Inferior parietal cortex (tissue), 1 donor: ENCODE measurements at regions not wholly inside any gene's neighbourhood (a gene's known extent, or its start where the extent isn't known, plus 50 kb on each side); places are given as distances from the start of the nearest gene placed in this dataset.

ENCODE experiments used
- DNase-seq: peaks from one replicate; pipeline ENCODE4 v3.0.0-alpha.2; 2016; ENCODE audit errors: extremely low spot score

DNA sequence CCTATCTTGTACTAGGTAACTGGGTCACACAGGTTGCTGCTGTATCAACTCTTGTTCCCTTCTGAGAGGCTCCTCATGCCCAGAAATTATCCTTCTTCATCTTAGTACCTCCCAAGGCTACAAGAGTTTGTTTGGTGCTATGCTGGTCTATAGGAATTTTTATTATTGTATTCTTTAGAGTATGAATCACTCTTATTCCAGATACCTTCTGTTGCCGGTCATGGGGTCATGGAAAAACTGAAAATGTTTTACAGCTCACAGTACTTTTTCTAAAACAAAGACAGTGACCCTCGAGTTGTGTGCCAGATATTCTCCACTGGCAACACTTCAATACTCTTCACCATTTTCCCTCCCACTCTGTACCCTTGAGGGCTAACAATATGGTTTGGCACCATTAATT is 1598.0 kb upstream of the TMEM132C start:
- no peak for DNase-seq

DNA sequence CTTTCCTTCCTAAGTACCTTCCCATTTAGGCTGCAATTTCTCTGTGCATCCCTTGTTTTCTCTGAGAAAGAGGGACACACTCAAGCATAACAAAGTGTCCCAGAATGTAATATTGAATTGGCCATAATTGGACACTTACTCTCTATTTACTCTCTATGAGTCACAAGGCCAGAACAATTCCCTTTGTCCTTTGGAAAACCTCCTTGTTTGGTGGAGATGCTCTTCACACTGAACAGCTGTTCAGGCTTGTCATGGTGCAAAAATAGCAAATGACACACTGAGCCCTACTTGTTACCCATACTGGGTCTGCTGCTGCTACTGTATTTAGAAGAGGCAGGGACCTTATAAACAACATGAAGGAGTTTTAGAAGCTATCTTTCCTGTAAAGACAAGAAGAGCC is 1590.5 kb upstream of the TMEM132C start:
- DNase-seq, result peak; percentile 60

DNA sequence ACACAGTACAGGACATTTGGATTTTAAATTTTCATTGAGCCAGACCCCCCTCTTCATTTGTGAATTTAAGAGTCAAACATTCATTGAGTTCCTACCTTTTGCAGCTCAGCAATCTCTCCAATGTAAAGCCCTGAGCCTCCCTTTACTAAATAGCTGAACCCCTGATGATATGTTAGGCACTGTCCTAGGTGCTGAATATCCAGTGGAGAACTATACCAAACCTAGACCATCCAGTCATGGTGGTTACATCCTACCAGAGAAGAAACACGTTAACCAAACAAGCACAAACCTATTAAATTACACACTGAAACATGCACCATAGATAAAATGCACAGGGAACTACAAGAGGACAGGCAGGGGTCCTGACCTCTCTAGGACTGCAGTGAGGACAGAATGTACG is 1585.3 kb upstream of the TMEM132C start:
- DNase-seq, result no peak

DNA sequence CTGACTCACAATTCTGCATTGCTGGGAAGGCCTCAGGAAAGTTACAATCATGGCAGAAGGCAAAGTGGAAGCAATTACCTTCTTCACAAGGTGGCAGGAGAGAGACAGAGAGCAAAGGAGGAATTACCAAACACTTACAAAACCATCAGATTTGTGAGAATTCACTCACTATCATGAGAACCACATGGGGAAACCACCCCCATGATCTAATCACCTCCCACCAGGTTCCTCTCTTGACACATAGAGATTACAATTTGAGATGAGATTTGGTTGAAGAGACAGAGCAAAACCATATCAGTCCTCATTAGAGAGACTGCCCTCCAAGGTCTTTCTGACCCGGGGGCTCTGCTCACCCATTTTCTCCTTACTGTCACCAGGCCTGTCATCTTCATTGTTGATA is 1582.3 kb upstream of the TMEM132C start:
- no peak for DNase-seq

DNA sequence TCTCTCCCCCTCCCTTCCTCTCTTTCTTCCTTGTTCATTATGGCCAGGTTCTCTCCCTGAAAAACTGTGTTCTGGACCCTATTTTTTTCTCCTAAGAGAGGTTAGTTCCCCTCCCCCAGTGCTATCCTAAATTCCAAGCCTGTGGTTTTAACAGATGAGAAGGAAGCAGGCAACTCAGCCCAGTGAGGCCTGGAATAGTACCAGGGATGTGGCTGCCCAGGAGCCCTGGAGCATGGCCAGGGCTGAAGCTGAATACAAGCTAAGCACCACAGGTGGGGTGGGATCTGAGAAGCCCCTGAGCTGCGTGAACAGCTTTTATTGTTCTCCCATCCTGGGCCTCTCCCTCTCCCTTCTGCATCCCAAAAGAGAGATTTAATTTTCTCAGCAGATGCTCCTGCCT is 1581.3 kb upstream of the TMEM132C start:
- no peak for DNase-seq

DNA sequence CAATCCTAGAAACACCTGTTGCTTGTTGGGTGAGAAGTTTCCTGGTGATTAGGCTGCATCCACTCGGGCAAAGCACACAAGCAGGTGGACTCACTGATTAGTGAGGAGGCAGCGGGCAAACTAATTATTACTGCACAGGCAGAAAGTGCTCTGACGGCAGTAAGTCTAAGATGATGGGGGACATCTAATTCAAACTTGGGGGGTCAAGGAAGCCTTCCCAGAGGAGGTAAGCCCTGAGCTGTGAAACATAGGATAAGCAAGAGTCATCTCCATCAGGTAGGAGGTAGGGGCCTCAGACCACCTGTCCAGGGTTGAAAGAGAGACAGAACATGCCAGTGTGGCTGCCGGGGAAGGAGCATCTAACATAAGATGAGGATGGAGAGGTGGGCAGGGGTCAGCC is 1578.4 kb upstream of the TMEM132C start:
- no peak for DNase-seq

DNA sequence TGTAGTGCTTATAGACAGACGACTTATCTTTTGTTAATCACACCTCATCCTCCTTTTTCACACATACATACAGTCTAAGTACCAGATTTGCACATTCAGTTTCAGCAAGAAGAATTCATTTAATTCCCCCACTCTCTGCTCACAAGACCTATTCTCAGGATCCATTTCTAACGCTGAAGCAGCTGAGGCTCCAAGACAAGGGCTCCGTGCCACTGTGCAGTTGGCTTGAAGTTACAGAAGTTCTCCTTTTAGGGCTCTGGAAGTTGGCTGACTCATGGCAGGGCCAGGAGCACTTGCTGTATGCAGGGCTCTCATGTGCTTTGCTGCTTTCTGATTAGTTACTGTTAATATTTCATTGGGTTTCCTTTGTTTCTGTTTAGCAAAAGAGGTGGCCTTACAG is 1566.9 kb upstream of the TMEM132C start:
- DNase-seq, result peak; percentile 22

DNA sequence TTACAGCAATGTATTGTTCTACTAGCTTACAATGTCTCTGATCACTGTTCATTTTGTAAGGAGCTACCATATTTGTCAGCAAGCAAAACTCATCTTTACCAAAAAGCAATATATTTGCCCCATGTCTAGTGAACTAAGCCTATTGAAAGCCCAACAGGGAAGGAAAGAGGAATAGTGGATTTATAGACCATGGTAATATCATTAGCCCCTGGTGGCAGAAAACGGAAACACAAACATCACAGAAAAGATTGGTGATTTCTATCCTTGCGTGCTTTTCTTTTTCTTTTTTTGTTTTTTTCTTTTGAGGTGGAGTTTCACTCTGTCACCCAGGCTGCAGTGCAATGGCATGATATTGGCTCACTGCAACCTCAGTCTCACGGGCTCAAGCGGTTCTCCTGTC is 1562.4 kb upstream of the TMEM132C start:
- no peak for DNase-seq

DNA sequence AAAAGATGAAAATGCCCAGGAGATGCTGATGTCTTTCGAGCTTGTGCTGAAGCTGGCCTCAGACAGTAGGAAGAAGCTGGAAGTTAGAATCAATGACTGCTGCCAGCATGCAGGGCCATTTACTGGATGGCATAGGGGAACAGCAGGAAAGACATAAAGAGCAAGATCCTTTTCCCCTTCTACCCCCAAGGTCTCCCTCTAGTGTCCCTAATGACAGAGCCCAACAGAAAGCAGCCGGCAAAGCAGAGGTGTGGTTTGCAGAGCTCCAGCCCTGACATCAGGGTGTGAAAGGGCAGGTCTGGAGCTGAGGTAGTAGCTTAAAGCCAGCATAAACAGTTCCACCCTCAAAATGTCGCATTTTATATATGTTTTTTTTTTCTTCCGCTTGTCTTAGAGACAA is 1560.7 kb upstream of the TMEM132C start:
- DNase-seq, result no peak

DNA sequence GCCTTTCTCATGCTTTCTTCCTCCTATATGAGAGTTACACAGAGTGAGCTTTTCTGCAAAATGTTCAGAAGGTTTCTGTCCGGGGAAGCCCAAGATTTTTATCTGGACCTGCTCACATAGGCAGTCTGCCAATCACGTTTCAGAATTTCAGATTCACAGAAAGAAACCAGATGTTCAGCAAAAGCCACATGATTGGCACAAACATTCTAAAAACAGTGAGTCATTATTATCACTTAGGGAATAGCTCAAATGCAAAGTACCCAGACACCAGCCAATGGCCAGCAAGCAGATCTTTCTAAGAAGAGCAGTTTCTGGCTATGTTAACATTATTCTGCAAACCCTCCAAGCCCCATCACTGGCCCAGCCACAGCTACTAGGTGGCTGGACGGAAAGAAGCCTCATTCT is 1558.5 kb upstream of the TMEM132C start:
- DNase-seq, result peak; percentile 5

DNA sequence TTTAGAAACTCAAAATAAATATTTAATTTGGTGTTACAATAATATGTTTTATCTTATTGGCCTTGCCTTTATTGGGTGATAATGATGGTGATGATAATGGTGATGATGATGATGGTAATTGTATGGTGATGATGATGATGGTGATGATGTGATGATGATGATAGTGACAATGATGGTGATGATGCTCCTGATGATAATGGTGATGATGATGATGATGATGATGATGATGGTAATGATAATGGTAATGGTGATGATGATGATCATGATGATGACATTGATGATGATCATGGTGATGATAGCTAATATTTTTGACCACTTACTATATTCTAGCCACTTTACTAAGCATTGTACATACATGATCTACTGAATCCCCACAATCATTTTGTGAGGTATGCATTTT is 1548.6 kb upstream of the TMEM132C start:
- DNase-seq, result no peak

DNA sequence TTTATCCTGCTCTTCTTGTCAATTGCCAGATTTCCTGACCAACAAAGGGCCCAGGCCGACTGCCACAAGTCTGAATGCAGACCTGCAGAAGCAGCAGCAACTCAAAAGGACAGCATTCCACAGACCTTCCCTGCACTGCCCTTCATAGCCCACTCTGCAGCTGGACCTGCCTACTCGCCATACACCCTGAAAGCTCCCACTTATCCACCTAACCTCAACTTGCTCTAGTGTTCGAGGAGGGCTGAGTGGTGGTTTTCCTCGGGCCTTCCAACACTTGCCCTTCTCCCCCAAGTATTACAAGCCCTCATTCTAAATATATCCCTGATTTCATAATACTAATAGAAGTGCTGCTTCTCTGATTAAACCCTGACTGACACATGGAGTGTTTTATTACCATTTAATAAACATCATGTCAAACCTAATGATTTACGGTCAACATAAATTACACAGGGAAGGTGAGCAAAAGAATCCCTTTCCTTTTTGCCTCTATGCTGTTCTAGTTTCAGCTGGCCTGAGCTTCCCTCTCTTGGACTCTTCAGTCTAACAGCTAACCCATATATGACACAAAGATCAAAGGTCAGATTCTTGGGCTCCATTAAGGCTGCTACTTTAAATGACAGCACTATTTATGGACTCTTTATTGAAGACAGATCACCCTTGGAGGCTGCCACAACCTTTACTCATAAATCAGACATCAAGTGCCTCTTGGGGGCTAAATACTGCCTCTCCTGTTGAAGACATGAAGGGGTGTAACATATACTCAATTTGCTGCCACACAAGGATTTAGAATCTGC is 1546.9 kb upstream of the TMEM132C start:
- DNase-seq, result no peak

DNA sequence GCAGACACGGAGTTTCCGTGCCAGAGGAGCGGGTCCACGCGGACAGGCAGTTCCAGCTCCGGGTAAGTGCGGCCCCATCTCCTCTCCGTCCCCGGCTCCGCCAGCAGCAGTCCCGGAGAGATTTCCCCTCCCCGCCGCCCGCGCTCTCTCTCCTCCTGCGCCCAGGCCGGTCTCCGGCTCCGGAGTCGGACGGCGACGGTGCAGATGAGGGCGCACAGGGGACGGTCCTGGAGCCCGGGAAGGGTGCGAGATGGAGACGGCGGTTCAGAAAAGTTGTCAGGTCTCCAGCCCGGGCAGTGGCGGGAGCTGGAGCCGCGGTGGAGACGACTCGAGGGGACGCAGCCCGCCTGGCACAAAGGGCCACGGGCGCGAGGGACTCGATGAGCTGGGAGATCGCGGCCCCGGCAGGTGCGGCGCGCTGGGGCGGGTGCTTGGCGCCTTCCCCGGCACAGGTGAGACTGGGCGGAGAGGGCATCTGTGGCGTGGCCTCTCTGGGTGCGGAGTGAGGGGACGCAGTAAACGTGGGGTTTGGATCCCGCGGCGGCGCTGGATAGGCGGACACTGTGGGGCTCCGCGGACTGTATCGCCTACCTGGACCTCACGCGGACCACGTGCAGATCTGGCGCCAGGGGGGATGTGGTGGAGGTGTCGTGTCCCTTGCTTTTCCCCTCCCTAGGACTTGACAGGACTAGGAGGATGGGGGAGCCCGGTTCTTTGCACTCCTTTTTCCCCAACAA is 1540.3 kb upstream of the TMEM132C start:
- DNase-seq, result no peak

DNA sequence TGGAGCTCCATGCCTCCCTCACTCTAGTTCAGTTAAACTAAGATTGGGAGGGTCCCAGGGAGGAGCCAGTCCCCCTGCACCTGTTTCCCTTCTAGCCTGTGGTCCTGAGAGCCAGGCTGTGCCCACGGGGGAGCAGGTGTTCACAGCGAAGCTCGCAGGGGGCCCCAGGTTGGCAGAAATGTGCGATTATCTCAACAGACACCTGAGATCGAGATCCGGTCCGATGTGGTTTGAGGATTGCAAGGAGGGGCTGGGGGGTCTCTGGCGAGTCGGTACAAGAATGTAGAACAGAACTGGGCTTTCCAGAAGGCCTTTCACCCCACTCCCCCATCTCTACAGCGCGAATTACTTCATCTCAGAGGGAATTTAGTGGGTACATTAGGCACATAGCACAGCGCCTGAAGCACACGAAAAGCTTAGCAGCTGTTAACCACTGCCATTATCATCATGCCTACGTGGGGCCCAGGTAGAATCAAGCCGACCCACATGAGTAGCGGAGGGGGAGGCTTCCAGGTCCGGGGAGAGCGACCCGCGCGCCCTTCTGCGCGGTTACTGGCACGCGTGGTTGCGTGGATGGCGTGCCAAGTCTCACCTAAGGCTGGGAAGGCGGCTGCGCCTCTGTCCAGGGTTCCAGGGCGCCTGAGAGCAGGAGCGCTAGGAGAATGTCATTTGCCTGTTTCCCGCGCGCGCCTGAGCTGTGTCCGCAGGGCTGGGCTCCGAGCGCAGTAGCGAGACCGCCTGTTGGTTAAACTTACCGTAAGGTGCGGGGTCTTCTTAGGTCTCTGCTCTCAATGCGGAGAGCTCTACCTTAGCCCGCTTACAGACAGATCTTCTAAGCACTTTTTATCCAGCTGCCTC is 1539.5 kb upstream of the TMEM132C start:
- no peak for DNase-seq

DNA sequence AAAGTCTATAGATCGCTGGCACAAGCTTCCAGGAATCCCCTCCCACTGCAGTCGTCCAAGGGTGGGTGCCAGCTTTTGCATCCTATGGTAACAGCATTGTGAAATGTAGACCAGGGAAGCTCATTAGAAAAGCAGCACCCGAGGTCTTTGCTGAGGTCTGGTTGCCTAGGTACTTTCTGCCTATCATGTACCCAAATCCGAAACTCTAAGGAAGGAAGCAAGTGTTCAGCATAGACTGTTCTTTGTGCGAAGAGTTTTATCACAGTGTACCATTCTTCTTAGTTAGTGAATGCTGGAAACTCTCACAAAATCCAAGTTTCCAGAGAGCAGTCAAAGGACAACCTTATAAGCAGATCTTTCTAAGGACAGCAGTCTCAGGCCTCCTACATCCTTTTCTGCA is 1532.7 kb upstream of the TMEM132C start:
- no peak for DNase-seq

DNA sequence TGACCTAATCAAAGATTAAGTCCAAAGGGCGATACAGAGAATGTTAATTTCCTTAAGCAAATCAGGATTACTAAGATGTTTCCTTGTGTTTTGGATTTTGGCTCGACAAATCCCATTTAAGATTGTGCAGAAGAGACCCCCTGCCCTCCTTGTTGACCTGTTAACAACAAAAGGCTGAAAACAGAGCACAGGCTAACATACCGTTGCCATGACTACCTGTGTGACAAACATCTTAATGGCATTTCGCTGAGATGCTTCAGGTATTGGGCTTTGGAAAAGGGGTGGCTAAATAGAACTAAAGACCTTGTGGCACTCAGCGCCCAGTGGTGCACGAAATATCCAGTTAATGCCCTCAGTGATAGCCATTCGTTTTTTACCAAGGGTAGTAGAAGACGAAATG is 1532.3 kb upstream of the TMEM132C start:
- DNase-seq, result no peak

DNA sequence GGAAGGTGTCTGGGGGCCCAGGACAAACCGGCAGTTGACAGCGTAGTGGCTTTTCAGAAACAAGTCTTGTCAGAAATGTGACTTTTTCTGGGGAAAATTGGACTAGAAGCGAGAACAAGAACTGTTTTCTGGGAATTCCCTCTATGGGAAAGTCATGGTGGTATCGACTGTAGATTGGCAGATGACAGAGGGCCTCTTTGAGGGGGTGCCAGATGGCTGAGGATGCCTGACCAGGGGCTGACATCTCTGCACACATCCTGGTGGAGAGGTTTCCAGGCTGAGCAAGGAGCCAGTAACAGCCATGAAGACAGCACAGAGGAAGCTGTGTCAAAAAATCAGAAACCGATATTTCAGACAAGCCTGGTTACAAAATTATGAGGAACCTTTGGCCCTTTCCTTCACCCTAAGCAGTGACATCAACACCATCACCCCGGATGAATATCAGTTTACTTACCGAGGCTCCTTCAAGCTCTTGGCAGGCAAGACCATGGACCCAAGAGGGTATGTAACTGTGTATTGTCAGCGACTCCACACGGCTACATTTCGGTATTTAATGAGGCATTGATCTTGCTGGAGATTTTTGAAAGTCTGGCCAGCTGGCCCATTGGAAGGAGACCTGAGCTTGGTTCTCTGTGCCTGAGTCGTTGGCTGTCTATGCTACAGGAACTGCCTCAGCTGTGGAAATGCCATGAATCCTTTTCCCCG is 1525.3 kb upstream of the TMEM132C start:
- no peak for DNase-seq

DNA sequence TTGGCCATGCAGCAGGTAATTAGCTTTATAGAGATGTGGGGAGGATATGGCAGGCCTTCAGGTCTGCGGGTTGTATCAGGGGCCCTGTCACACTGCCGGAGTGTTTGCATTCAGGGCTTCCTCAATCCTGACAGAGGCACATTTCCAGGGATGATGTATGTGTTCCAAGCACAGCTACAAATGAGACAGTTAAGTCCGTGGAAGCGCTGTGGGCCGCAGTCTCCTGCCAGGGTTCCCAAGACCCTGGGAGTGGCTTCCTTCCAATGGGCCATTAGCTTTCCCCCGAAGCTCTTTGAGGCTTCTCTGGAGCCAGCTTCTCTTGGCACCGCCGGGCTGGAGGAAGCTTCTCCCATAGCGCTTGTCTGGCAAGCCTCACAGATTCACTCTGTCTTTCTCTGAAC is 1524.7 kb upstream of the TMEM132C start:
- peak; percentile 13 for DNase-seq

DNA sequence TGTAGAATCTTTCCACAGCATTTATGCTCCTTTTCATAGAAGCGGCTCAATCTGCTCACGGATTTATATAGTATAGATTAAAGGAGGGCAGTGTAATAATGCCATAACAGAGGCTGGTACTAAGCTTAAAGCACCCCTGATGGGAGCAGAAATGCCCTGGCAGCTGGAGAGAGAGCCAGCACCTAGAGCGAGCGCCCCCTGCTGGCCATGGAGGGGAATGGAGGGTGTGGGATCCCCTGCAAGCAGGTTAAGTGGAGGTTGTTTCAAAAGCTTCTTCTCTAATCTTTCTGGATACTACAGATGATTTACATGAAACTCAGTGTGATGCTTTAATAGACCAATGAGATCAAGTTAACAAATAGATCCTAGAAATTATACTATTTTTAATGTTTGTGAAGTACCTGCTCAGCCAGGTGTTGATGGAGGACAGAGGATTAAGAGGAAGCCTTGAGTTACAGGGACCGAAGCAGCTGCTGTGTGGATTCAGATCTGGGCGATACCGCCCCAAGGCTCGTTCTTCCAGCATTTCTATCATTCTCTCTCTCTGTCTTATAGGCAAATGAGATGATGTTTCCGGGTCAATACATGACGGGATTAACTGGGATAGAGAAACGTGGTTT is 1519.3 kb upstream of the TMEM132C start:
- DNase-seq, result peak; percentile 61

DNA sequence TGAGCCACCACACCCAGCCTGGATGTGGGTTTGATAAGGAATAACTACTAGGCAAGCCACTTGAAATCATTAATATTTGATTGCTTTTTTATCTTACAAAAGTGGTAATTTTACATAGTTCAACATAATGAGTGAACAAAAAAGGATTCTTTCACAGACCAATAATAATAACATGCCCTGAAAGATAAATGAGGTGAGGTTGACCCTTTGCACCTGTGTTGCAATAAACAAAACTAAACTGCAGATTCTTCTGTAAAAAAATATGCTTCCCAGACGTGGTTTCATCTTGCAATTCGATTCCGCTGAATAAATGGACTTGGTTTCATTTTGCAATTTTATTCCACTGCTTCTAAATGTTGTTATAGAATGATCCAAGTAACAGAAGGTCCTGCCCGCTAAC is 1514.9 kb upstream of the TMEM132C start:
- no peak for DNase-seq

DNA sequence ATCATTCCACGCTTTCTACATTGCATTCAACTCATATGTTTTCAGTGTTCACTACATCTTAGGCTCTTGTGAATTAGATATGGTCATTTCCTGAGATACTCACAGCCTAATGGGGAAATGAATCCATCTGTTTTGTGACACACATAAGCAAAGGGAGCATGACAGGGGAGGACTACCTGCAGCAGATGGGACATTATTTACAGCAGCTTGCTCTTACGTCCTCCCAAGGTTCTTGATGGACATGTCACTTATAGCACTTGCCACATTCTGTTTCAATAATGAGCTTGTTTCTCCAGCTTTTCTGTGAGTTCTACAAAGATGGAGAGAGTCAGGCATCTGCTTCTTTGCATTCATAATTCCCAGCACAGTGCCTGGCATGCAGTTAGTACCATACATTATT is 1509.6 kb upstream of the TMEM132C start:
- DNase-seq, result no peak
